H9 (cell line): ENCODE measurements at regions not wholly inside any gene's neighbourhood (a gene's known extent, or its start where the extent isn't known, plus 50 kb on each side); places are given as distances from the start of the nearest gene placed in this dataset.
"Not testable (repeated sequence)": the region's sequence is repeated elsewhere in the genome, so short reads cannot be mapped to it uniquely, and the experiment has no call there.

Experiments used
- DNase-seq: peaks from one replicate; pipeline ENCODE4 v3.0.0-alpha.2; 2017
- H2AFZ ChIP-seq: one replicate; pipeline ENCODE4 v1.6.1; 2013; ENCODE audit warnings: mild to moderate bottlenecking, low read length, control low read depth, moderate library complexity
- H2AK5ac ChIP-seq: 2 replicates; pipeline ENCODE4 v1.6.1; 2013; ENCODE audit warnings: low read length, control low read depth, mixed read lengths; ENCODE audit not compliant: insufficient read length
- H2BK120ac ChIP-seq: one replicate; pipeline ENCODE4 v1.6.1; 2013; ENCODE audit warnings: low read depth, mild to moderate bottlenecking, low read length, control low read depth, inconsistent platforms; ENCODE audit not compliant: poor library complexity, severe bottlenecking
- H2BK12ac ChIP-seq: 2 replicates; pipeline ENCODE4 v1.6.1; 2013; ENCODE audit warnings: low read length, control low read depth, mixed read lengths, low read depth; ENCODE audit not compliant: insufficient read length
- H2BK15ac ChIP-seq: 2 replicates; pipeline ENCODE4 v1.6.1; 2013; ENCODE audit warnings: low read depth, low read length, control low read depth
- H2BK20ac ChIP-seq: one replicate; pipeline ENCODE4 v1.6.1; 2013; ENCODE audit warnings: low read depth, mild to moderate bottlenecking, low read length, control low read depth, inconsistent platforms; ENCODE audit not compliant: poor library complexity, severe bottlenecking
- H2BK5ac ChIP-seq: 2 replicates; pipeline ENCODE4 v1.6.1; 2013; ENCODE audit warnings: low read length, control low read depth, mixed read lengths; ENCODE audit not compliant: insufficient read length
- H3K14ac ChIP-seq: 2 replicates; pipeline ENCODE4 v1.6.1; 2013; ENCODE audit warnings: low read length, control low read depth; ENCODE audit not compliant: insufficient read depth
- H3K18ac ChIP-seq: 2 replicates; pipeline ENCODE4 v1.6.1; 2013; ENCODE audit warnings: low read depth, mild to moderate bottlenecking, mixed read lengths, low read length, control low read depth; ENCODE audit not compliant: insufficient read length
- H3K23ac ChIP-seq: 2 replicates; pipeline ENCODE4 v1.6.1; 2013; ENCODE audit warnings: low read length, control low read depth, mixed read lengths, low read depth; ENCODE audit not compliant: insufficient read length
- H3K23me2 ChIP-seq: 2 replicates; pipeline ENCODE4 v1.6.1; 2013; ENCODE audit warnings: low read depth, mild to moderate bottlenecking, mixed read lengths, low read length, control low read depth; ENCODE audit not compliant: insufficient read length, poor library complexity, severe bottlenecking
- H3K27ac ChIP-seq: 2 replicates; pipeline ENCODE4 v1.5.1; 2013; ENCODE audit warnings: low read length, control low read depth, mixed read lengths, low read depth; ENCODE audit not compliant: insufficient read length
- H3K27me3 ChIP-seq: 2 replicates; pipeline ENCODE4 v1.6.1; 2013; ENCODE audit warnings: low read length, control low read depth, inconsistent platforms; ENCODE audit not compliant: insufficient read depth
- H3K4ac ChIP-seq: 2 replicates; pipeline ENCODE4 v1.6.1; 2013; ENCODE audit warnings: low read depth, mild to moderate bottlenecking, control low read depth, inconsistent platforms, low read length, moderate library complexity
- H3K4me1 ChIP-seq: 2 replicates; pipeline ENCODE4 v1.6.1; 2013; ENCODE audit warnings: low read length, control low read depth, inconsistent platforms; ENCODE audit not compliant: insufficient read depth
- H3K4me2 ChIP-seq: 2 replicates; pipeline ENCODE4 v1.6.1; 2013; ENCODE audit warnings: low read length, control low read depth, mixed read lengths; ENCODE audit not compliant: insufficient read length, insufficient read depth
- H3K56ac ChIP-seq: 2 replicates; pipeline ENCODE4 v1.6.1; 2013; ENCODE audit warnings: low read depth, mild to moderate bottlenecking, mixed read lengths, low read length, control low read depth; ENCODE audit not compliant: insufficient read length
- H3K79me1 ChIP-seq: 2 replicates; pipeline ENCODE4 v1.6.1; 2013; ENCODE audit warnings: low read depth, mild to moderate bottlenecking, moderate library complexity, low read length, control low read depth, inconsistent platforms; ENCODE audit not compliant: insufficient read depth, poor library complexity, severe bottlenecking
- H3K79me2 ChIP-seq: 2 replicates; pipeline ENCODE4 v1.6.1; 2013; ENCODE audit warnings: low read length, control low read depth, inconsistent platforms; ENCODE audit not compliant: insufficient read depth
- H3K9ac ChIP-seq: 2 replicates; pipeline ENCODE4 v1.6.1; 2013; ENCODE audit warnings: low read length, control low read depth, mixed read lengths; ENCODE audit not compliant: insufficient read length; ENCODE audit errors: extremely low read depth
- H3K9me3 ChIP-seq: one replicate; pipeline ENCODE4 v1.6.1; 2013; ENCODE audit warnings: low read depth, low read length, inconsistent platforms; ENCODE audit not compliant: control insufficient read depth
- H3T11ph ChIP-seq: one replicate; pipeline ENCODE4 v1.6.1; 2013; ENCODE audit warnings: mild to moderate bottlenecking, low read length, control low read depth, inconsistent platforms
- H4K20me1 ChIP-seq: one replicate; pipeline ENCODE4 v1.6.1; 2013; ENCODE audit not compliant: control insufficient read depth, insufficient read length, insufficient read depth
- H4K5ac ChIP-seq: 2 replicates; pipeline ENCODE4 v1.6.1; 2013; ENCODE audit warnings: low read depth, mild to moderate bottlenecking, mixed read lengths, low read length, control low read depth; ENCODE audit not compliant: insufficient read length
- H4K8ac ChIP-seq: replicated peaks from 2 replicates; pipeline ENCODE4 v1.6.1; 2013; ENCODE audit warnings: low read length, control low read depth, mixed read lengths, low read depth; ENCODE audit not compliant: insufficient read length
- H4K91ac ChIP-seq: 2 replicates; pipeline ENCODE4 v1.6.1; 2013; ENCODE audit warnings: low read depth, mild to moderate bottlenecking, moderate library complexity, mixed read lengths, low read length, control low read depth; ENCODE audit not compliant: insufficient read length
- H3K27ac Mint-ChIP-seq, 3 experiments: 2 replicates in 2 of 3; 3 replicates in 1 of 3; pipeline ENCODE4 v1.8.0; 2020 to 2021; ENCODE audit warnings: mixed read lengths in 3 of 3, mild to moderate bottlenecking in 1 of 3, moderate library complexity in 1 of 3
- H3K27me3 Mint-ChIP-seq: 2 replicates; pipeline ENCODE4 v1.8.0; 2021; ENCODE audit warnings: low read depth, mild to moderate bottlenecking, moderate library complexity, mixed read lengths
- H3K36me3 Mint-ChIP-seq, 3 experiments: 2 replicates in 2 of 3; 3 replicates in 1 of 3; pipeline ENCODE4 v1.8.0; 2020 to 2021; ENCODE audit warnings: low read depth in 3 of 3, mixed read lengths in 3 of 3; ENCODE audit not compliant: insufficient read depth in 1 of 3
- H3K4me1 Mint-ChIP-seq, 2 experiments: 2 replicates each; pipeline ENCODE4 v1.8.0; 2020; ENCODE audit warnings: mixed read lengths in 2 of 2
- H3K4me3 Mint-ChIP-seq, 2 experiments: 2 replicates in 1 of 2; 3 replicates in 1 of 2; pipeline ENCODE4 v1.8.0; 2020 to 2021; ENCODE audit warnings: mild to moderate bottlenecking in 2 of 2, mixed read lengths in 2 of 2, moderate library complexity in 1 of 2
- H3K9me3 Mint-ChIP-seq, 2 experiments: 2 replicates in 1 of 2; 3 replicates in 1 of 2; pipeline ENCODE4 v1.8.0; 2020; ENCODE audit warnings: mild to moderate bottlenecking in 2 of 2, mixed read lengths in 2 of 2, moderate library complexity in 1 of 2
- CTCF ChIP-seq: fragments of 200-600 bp; sonication (generic); conservative IDR thresholded peaks from 3 replicates; pipeline ENCODE4 v1.8.0; 2021; ENCODE audit warnings: antibody characterized with exemption, mild to moderate bottlenecking
- WGBS: extraction: QIAGEN DNeasy Blood & Tissue Kit; methylation state at CpG from one replicate; pipeline ENCODE4 v1.1.7; 2013; ENCODE audit warnings: missing lambda C conversion rate, low lambda C conversion rate, mixed read lengths; ENCODE audit not compliant: insufficient read length; ENCODE audit errors: extremely low coverage; 5-methylcytosine and 5-hydroxymethylcytosine counted together

GRCh38 chr4:26242451-26242850 lies 78.4 kb upstream of the RBPJ start:
- Histone ChIP-seq H4K5ac (no peak overlapping the region), H3K23ac (no peak overlapping the region)
- H3K27ac Mint-ChIP-seq: no peak overlapping the region

GRCh38 chr4:26244138-26244537 lies 76.7 kb upstream of the RBPJ start:
- H3K9me3 Mint-ChIP-seq: not testable (repeated sequence)
- WGBS: no CpG with 5 or more reads among the region's 1 CpG

More at GRCh38 chr4:26242451-26242850, 78.4 kb upstream of the RBPJ start:
- H3K9me3 Mint-ChIP-seq: peaks cover 2 to 6% of the 10 kb centered on the region in 2 experiments; a peak in 3 of 5 replicates
- Histone ChIP-seq H2BK5ac (no peak overlapping the region), H3K4ac (no peak overlapping the region), H3K27ac (no peak overlapping the region), H2AFZ (no peak overlapping the region), H3K79me2 (no peaks in the 10 kb centered on the region), H3K79me1 (no peaks in the 10 kb centered on the region), H3K27me3 (no peaks in the 10 kb centered on the region), H3T11ph (no peak overlapping the region), H3K9me3 (no peaks in the 10 kb centered on the region), H2AK5ac (no peak overlapping the region), H4K91ac (no peak overlapping the region), H3K4me2 (no peak overlapping the region), H3K56ac (no peak overlapping the region), H2BK15ac (no peak overlapping the region), H4K20me1 (no peaks in the 10 kb centered on the region), H2BK20ac (no peak overlapping the region), H3K9ac (no peak overlapping the region), H2BK120ac (no peak overlapping the region), H4K8ac (no peak overlapping the region), H3K14ac (no peak overlapping the region), H3K23me2 (no peaks in the 10 kb centered on the region), H2BK12ac (no peak overlapping the region), H3K4me1 (peaks cover 6% of the 10 kb centered on the region), H3K18ac (no peak overlapping the region)
- H3K36me3 Mint-ChIP-seq: peaks cover 0 to 4% (median 0%) of the 10 kb centered on the region in 3 experiments; a peak in 1 of 7 replicates
- H3K27me3 Mint-ChIP-seq: no peaks in the 10 kb centered on the region
- peaks cover 26 to 27% of the 10 kb centered on the region in 2 experiments for H3K4me1 Mint-ChIP-seq
- no peak for TF ChIP-seq CTCF
- DNase-seq: no peak
- no peak overlapping the region for H3K4me3 Mint-ChIP-seq

More at GRCh38 chr4:26244138-26244537, 76.7 kb upstream of the RBPJ start:
- H3K27me3 ChIP-seq, H4K91ac ChIP-seq, H3T11ph ChIP-seq, H3K27me3 Mint-ChIP-seq, H3K27ac Mint-ChIP-seq, H2BK120ac ChIP-seq, H3K4me2 ChIP-seq, H3K18ac ChIP-seq, H3K23ac ChIP-seq, H2BK20ac ChIP-seq, H3K36me3 Mint-ChIP-seq, H2AK5ac ChIP-seq, H3K9me3 ChIP-seq, H3K27ac ChIP-seq, H2BK12ac ChIP-seq, H3K14ac ChIP-seq, H3K79me1 ChIP-seq, H3K4me3 Mint-ChIP-seq, H3K56ac ChIP-seq, H3K9ac ChIP-seq, H3K4me1 ChIP-seq, H2BK5ac ChIP-seq, DNase-seq, H2AFZ ChIP-seq, H3K79me2 ChIP-seq, H2BK15ac ChIP-seq, H4K5ac ChIP-seq, H4K20me1 ChIP-seq, H3K23me2 ChIP-seq, H3K4ac ChIP-seq, H4K8ac ChIP-seq: not testable (repeated sequence)
- H3K4me1 Mint-ChIP-seq: peaks cover 10 to 14% of the 10 kb centered on the region in 2 experiments
